ENCODE measurements at regions not wholly inside any gene's neighbourhood (a gene's known extent, or its start where the extent isn't known, plus 50 kb on each side); places are given as distances from the start of the nearest gene placed in this dataset.

DNA sequence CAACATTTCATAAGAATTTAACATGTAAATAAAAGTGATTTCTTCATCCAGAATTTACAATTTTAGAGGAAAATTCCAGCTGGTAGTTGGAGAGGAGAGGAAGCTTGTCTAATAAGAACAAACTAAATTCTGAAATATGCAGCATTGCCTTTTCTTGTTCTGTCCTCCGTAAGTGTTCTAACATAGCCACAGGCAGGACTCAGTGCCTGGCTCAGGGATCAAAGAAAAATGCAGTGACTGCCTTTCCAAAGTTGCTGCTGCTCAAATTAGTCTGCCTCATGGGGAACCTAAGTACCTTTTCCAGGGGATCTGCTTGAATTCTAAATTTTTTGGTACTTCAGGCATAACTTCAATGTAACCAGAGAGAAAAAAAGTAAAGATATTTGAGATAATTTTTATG, 713.0 kb upstream of the CADM2 start:
- H2AFZ ChIP-seq (ENCODE audit: low read length): no peak overlapping the region
- H3K27me3 ChIP-seq (replicated peaks; ENCODE audit: insufficient read depth, low read length): no peaks in the 10 kb centered on the region
- no peak overlapping the region for H3K9ac ChIP-seq (ENCODE audit: low read length)
- TF ChIP-seq EZH2phosphoT487 (IDR thresholded peaks at IDR 0.05; ENCODE audit: low read length) (no peak), EZH2 (optimal IDR thresholded peaks at IDR 0.05; ENCODE audit: low read depth, low read length) (no peak)
- TF ChIP-seq, protein P1, sequence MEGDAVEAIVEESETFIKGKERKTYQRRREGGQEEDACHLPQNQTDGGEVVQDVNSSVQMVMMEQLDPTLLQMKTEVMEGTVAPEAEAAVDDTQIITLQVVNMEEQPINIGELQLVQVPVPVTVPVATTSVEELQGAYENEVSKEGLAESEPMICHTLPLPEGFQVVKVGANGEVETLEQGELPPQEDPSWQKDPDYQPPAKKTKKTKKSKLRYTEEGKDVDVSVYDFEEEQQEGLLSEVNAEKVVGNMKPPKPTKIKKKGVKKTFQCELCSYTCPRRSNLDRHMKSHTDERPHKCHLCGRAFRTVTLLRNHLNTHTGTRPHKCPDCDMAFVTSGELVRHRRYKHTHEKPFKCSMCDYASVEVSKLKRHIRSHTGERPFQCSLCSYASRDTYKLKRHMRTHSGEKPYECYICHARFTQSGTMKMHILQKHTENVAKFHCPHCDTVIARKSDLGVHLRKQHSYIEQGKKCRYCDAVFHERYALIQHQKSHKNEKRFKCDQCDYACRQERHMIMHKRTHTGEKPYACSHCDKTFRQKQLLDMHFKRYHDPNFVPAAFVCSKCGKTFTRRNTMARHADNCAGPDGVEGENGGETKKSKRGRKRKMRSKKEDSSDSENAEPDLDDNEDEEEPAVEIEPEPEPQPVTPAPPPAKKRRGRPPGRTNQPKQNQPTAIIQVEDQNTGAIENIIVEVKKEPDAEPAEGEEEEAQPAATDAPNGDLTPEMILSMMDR (IDR thresholded peaks at IDR 0.05; ENCODE audit: low read length): no peak
- H3K4me3 ChIP-seq (ENCODE audit: low read length): no peak overlapping the region
- no peak for DNase-seq
- H3F3A ChIP-seq (ENCODE audit: insufficient read depth, low read length): no peaks in the 10 kb centered on the region
- H3K79me2 ChIP-seq (ENCODE audit: low read length): no peaks in the 10 kb centered on the region
- H4K20me1 ChIP-seq (ENCODE audit: insufficient read depth, low read length): no peaks in the 10 kb centered on the region
- no peak overlapping the region for H3K4me2 ChIP-seq (ENCODE audit: low read depth, low read length)
- no peak overlapping the region for H3K27ac ChIP-seq (ENCODE audit: low read length)
- H3K9me3 ChIP-seq (replicated peaks; ENCODE audit: insufficient read depth, low read length): no peaks in the 10 kb centered on the region
- no peaks in the 10 kb centered on the region for H3K36me3 ChIP-seq (replicated peaks; ENCODE audit: insufficient read depth, low read length)
- no peaks in the 10 kb centered on the region for H3K4me1 ChIP-seq (ENCODE audit: low read length)
- H3K9me2 ChIP-seq (replicated peaks; ENCODE audit: insufficient read depth, low read length): no peaks in the 10 kb centered on the region

DNA sequence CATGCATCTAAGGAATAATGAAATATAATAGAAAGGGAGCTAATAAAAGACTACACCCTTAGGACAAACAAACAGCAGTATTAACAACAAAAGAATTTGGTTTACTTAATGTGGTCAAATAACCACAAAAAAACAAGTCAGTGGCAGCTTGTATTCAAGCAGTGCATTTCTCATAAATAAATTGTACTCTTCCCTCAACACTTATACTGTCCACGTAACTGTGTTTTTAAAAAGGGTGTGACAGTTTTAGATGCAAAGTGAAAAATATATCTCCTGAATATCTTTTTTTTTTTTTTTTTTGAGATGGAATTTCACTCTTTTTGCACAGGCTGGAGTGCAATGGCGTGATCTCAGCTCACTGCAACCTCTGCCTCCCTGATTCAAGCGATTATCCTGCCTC, 698.2 kb upstream of the CADM2 start:
- no peaks in the 10 kb centered on the region for H3K27me3 ChIP-seq (replicated peaks; ENCODE audit: insufficient read depth, low read length)
- H3K36me3 ChIP-seq (replicated peaks; ENCODE audit: insufficient read depth, low read length): no peaks in the 10 kb centered on the region
- H3K4me3 ChIP-seq (ENCODE audit: low read length): no peak overlapping the region
- H2AFZ ChIP-seq (ENCODE audit: low read length): no peak overlapping the region
- H3K4me1 ChIP-seq (ENCODE audit: low read length): no peaks in the 10 kb centered on the region
- H3F3A ChIP-seq (ENCODE audit: insufficient read depth, low read length): no peaks in the 10 kb centered on the region
- H3K9me3 ChIP-seq (replicated peaks; ENCODE audit: insufficient read depth, low read length): no peaks in the 10 kb centered on the region
- no peaks in the 10 kb centered on the region for H3K79me2 ChIP-seq (ENCODE audit: low read length)
- H3K27ac ChIP-seq (ENCODE audit: low read length): no peak overlapping the region
- H4K20me1 ChIP-seq (ENCODE audit: insufficient read depth, low read length): no peaks in the 10 kb centered on the region
- DNase-seq: no peak
- H3K9ac ChIP-seq (ENCODE audit: low read length): no peak overlapping the region
- TF ChIP-seq, protein P1 (IDR thresholded peaks at IDR 0.05; ENCODE audit: low read length): no peak
- no peak for TF ChIP-seq EZH2 (optimal IDR thresholded peaks at IDR 0.05; ENCODE audit: low read depth, low read length)
- no peak for TF ChIP-seq EZH2phosphoT487 (IDR thresholded peaks at IDR 0.05; ENCODE audit: low read length)
- H3K4me2 ChIP-seq (ENCODE audit: low read depth, low read length): no peak overlapping the region
- H3K9me2 ChIP-seq (replicated peaks; ENCODE audit: insufficient read depth, low read length): no peaks in the 10 kb centered on the region

DNA sequence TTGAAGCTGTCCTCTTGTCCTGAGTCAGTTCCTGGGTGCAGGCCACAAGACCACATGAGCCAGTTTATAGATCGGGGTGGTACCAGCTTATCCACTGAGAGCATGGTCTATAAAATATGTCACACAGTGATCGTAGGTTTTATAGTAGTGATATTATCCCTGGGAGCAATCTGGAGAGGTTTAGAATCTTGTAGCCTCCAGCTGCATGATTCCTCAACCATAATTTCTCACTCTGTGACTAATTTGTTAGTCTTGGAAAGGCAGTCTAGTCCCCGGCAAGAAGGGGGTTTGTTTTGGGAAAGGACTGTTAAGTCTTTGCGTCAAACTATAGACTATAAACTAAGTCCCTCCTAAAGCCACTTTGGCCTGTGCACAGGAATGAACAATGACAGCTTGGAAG, 693.0 kb upstream of the CADM2 start:
- Histone ChIP-seq H3K9me3 (replicated peaks; ENCODE audit: insufficient read depth, low read length) (no peaks in the 10 kb centered on the region), H3K79me2 (ENCODE audit: low read length) (no peaks in the 10 kb centered on the region), H3K4me2 (ENCODE audit: low read depth, low read length) (no peak overlapping the region), H2AFZ (ENCODE audit: low read length) (no peak overlapping the region), H3K9me2 (replicated peaks; ENCODE audit: insufficient read depth, low read length) (no peaks in the 10 kb centered on the region), H3K27ac (ENCODE audit: low read length) (no peak overlapping the region), H3F3A (ENCODE audit: insufficient read depth, low read length) (no peaks in the 10 kb centered on the region), H4K20me1 (ENCODE audit: insufficient read depth, low read length) (no peaks in the 10 kb centered on the region), H3K36me3 (replicated peaks; ENCODE audit: insufficient read depth, low read length) (no peaks in the 10 kb centered on the region), H3K9ac (ENCODE audit: low read length) (no peak overlapping the region), H3K27me3 (replicated peaks; ENCODE audit: insufficient read depth, low read length) (no peaks in the 10 kb centered on the region), H3K4me3 (ENCODE audit: low read length) (no peak overlapping the region), H3K4me1 (ENCODE audit: low read length) (no peaks in the 10 kb centered on the region)
- TF ChIP-seq, protein P1 (IDR thresholded peaks at IDR 0.05; ENCODE audit: low read length): no peak
- TF ChIP-seq EZH2 (optimal IDR thresholded peaks at IDR 0.05; ENCODE audit: low read depth, low read length): no peak
- no peak for TF ChIP-seq EZH2phosphoT487 (IDR thresholded peaks at IDR 0.05; ENCODE audit: low read length)
- DNase-seq: no peak
